ENCODE measurements at regions not wholly inside any gene's neighbourhood (a gene's known extent, or its start where the extent isn't known, plus 50 kb on each side); places are given as distances from the start of the nearest gene placed in this dataset.

- Histone ChIP-seq H3K4ac (ENCODE audit: low read depth, low read length) (no peak overlapping the region), H3K23ac (ENCODE audit: low read length) (no peak overlapping the region), H2BK15ac (replicated peaks; ENCODE audit: low read depth) (no peak overlapping the region), H2BK5ac (ENCODE audit: low read length) (no peak overlapping the region), H3K18ac (ENCODE audit: low read length) (no peak overlapping the region), H2BK120ac (ENCODE audit: low read depth, low read length) (no peak overlapping the region), H3K56ac (ENCODE audit: low read length) (no peak overlapping the region), H3K27ac (ENCODE audit: low read depth, low read length) (no peak overlapping the region), H3K36me3 (ENCODE audit: control insufficient read depth, insufficient read depth, low read length) (no peaks in the 10 kb centered on the region), H4K5ac (ENCODE audit: low read length) (no peak overlapping the region), H3K4me1 (ENCODE audit: control insufficient read depth, low read depth, low read length) (no peaks in the 10 kb centered on the region), H3K4me3 (ENCODE audit: low read length) (no peak overlapping the region), H3K27me3 (ENCODE audit: insufficient read depth, low read length, poor library complexity) (no peaks in the 10 kb centered on the region), H3K9ac (ENCODE audit: low read length) (no peak overlapping the region), H3K79me1 (ENCODE audit: low read length) (no peaks in the 10 kb centered on the region), H4K8ac (ENCODE audit: low read depth, low read length) (no peak overlapping the region), H3K4me2 (ENCODE audit: low read length) (no peak overlapping the region), H2AK5ac (ENCODE audit: low read length) (no peak overlapping the region), H3K79me2 (ENCODE audit: control insufficient read depth, insufficient read depth, low read length) (no peaks in the 10 kb centered on the region)
- WGBS (ENCODE audit: extremely low coverage, insufficient coverage, low lambda C conversion rate): no CpG with 5 or more reads among the region's 5 CpGs
- no peak for DNase-seq
Measured at GRCh38 chr2:33764551-33764950, 165.5 kb upstream of the FAM98A start.

GRCh38 chr2:33763671-33764310 lies 164.7 kb upstream of the FAM98A start:
- H4K8ac ChIP-seq (ENCODE audit: low read depth, low read length): no peak overlapping the region
- DNase-seq: no peak
- H3K27me3 ChIP-seq (ENCODE audit: insufficient read depth, low read length, poor library complexity): no peaks in the 10 kb centered on the region
- H3K9ac ChIP-seq (ENCODE audit: low read length): no peak overlapping the region
- no peaks in the 10 kb centered on the region for H3K36me3 ChIP-seq (ENCODE audit: control insufficient read depth, insufficient read depth, low read length)
- no peak overlapping the region for H3K4me3 ChIP-seq (ENCODE audit: low read length)
- no peak overlapping the region for H2BK15ac ChIP-seq (replicated peaks; ENCODE audit: low read depth)
- no peak overlapping the region for H3K4ac ChIP-seq (ENCODE audit: low read depth, low read length)
- no peaks in the 10 kb centered on the region for H3K4me1 ChIP-seq (ENCODE audit: control insufficient read depth, low read depth, low read length)
- WGBS (ENCODE audit: extremely low coverage, insufficient coverage, low lambda C conversion rate): no CpG with 5 or more reads among the region's 6 CpGs
- H2BK120ac ChIP-seq (ENCODE audit: low read depth, low read length): no peak overlapping the region
- H3K79me1 ChIP-seq (ENCODE audit: low read length): no peaks in the 10 kb centered on the region
- no peak overlapping the region for H2AK5ac ChIP-seq (ENCODE audit: low read length)
- no peak overlapping the region for H2BK5ac ChIP-seq (ENCODE audit: low read length)
- H3K23ac ChIP-seq (ENCODE audit: low read length): no peak overlapping the region
- no peaks in the 10 kb centered on the region for H3K79me2 ChIP-seq (ENCODE audit: control insufficient read depth, insufficient read depth, low read length)
- H3K27ac ChIP-seq (ENCODE audit: low read depth, low read length): no peak overlapping the region
- H3K4me2 ChIP-seq (ENCODE audit: low read length): no peak overlapping the region
- H3K56ac ChIP-seq (ENCODE audit: low read length): no peak overlapping the region
- H3K18ac ChIP-seq (ENCODE audit: low read length): no peak overlapping the region
- no peak overlapping the region for H4K5ac ChIP-seq (ENCODE audit: low read length)

- no peak overlapping the region for H3K56ac ChIP-seq (ENCODE audit: low read length)
- H3K9ac ChIP-seq (ENCODE audit: low read length): no peak overlapping the region
- no peaks in the 10 kb centered on the region for H3K4me1 ChIP-seq (ENCODE audit: control insufficient read depth, low read depth, low read length)
- H3K4me3 ChIP-seq (ENCODE audit: low read length): no peak overlapping the region
- H3K18ac ChIP-seq (ENCODE audit: low read length): no peak overlapping the region
- no peak overlapping the region for H2AK5ac ChIP-seq (ENCODE audit: low read length)
- H3K4ac ChIP-seq (ENCODE audit: low read depth, low read length): no peak overlapping the region
- WGBS (ENCODE audit: extremely low coverage, insufficient coverage, low lambda C conversion rate): no CpG with 5 or more reads among the region's 3 CpGs
- H4K5ac ChIP-seq (ENCODE audit: low read length): no peak overlapping the region
- no peak overlapping the region for H4K8ac ChIP-seq (ENCODE audit: low read depth, low read length)
- no peak overlapping the region for H2BK15ac ChIP-seq (replicated peaks; ENCODE audit: low read depth)
- H2BK120ac ChIP-seq (ENCODE audit: low read depth, low read length): no peak overlapping the region
- no peaks in the 10 kb centered on the region for H3K79me2 ChIP-seq (ENCODE audit: control insufficient read depth, insufficient read depth, low read length)
- no peaks in the 10 kb centered on the region for H3K36me3 ChIP-seq (ENCODE audit: control insufficient read depth, insufficient read depth, low read length)
- no peak overlapping the region for H3K27ac ChIP-seq (ENCODE audit: low read depth, low read length)
- no peaks in the 10 kb centered on the region for H3K79me1 ChIP-seq (ENCODE audit: low read length)
- no peak overlapping the region for H3K23ac ChIP-seq (ENCODE audit: low read length)
- H3K4me2 ChIP-seq (ENCODE audit: low read length): no peak overlapping the region
- H3K27me3 ChIP-seq (ENCODE audit: insufficient read depth, low read length, poor library complexity): no peaks in the 10 kb centered on the region
- DNase-seq: no peak
- H2BK5ac ChIP-seq (ENCODE audit: low read length): no peak overlapping the region
Measured at GRCh38 chr2:33762636-33763035, 163.5 kb upstream of the FAM98A start.

- no peak overlapping the region for H2AK5ac ChIP-seq (ENCODE audit: low read length)
- no peak overlapping the region for H3K4me3 ChIP-seq (ENCODE audit: low read length)
- H3K27me3 ChIP-seq (ENCODE audit: insufficient read depth, low read length, poor library complexity): no peaks in the 10 kb centered on the region
- no peak overlapping the region for H4K8ac ChIP-seq (ENCODE audit: low read depth, low read length)
- H3K79me2 ChIP-seq (ENCODE audit: control insufficient read depth, insufficient read depth, low read length): no peaks in the 10 kb centered on the region
- no peak overlapping the region for H3K4ac ChIP-seq (ENCODE audit: low read depth, low read length)
- no peaks in the 10 kb centered on the region for H3K36me3 ChIP-seq (ENCODE audit: control insufficient read depth, insufficient read depth, low read length)
- H3K9ac ChIP-seq (ENCODE audit: low read length): no peak overlapping the region
- H2BK120ac ChIP-seq (ENCODE audit: low read depth, low read length): no peak overlapping the region
- no peak overlapping the region for H3K4me2 ChIP-seq (ENCODE audit: low read length)
- H3K56ac ChIP-seq (ENCODE audit: low read length): no peak overlapping the region
- H3K27ac ChIP-seq (ENCODE audit: low read depth, low read length): no peak overlapping the region
- WGBS (ENCODE audit: extremely low coverage, insufficient coverage, low lambda C conversion rate): no CpG with 5 or more reads among the region's 2 CpGs
- no peak overlapping the region for H3K23ac ChIP-seq (ENCODE audit: low read length)
- no peak for DNase-seq
- no peak overlapping the region for H2BK15ac ChIP-seq (replicated peaks; ENCODE audit: low read depth)
- H2BK5ac ChIP-seq (ENCODE audit: low read length): no peak overlapping the region
- H3K79me1 ChIP-seq (ENCODE audit: low read length): no peaks in the 10 kb centered on the region
- no peaks in the 10 kb centered on the region for H3K4me1 ChIP-seq (ENCODE audit: control insufficient read depth, low read depth, low read length)
- H3K18ac ChIP-seq (ENCODE audit: low read length): no peak overlapping the region
- H4K5ac ChIP-seq (ENCODE audit: low read length): no peak overlapping the region
Measured at GRCh38 chr2:33746208-33746800, 147.2 kb upstream of the FAM98A start.

- Histone ChIP-seq H3K4me3 (ENCODE audit: low read length) (no peak overlapping the region), H3K79me1 (ENCODE audit: low read length) (no peaks in the 10 kb centered on the region), H3K18ac (ENCODE audit: low read length) (no peak overlapping the region), H3K36me3 (ENCODE audit: control insufficient read depth, insufficient read depth, low read length) (no peaks in the 10 kb centered on the region), H2BK15ac (replicated peaks; ENCODE audit: low read depth) (no peak overlapping the region), H4K8ac (ENCODE audit: low read depth, low read length) (no peak overlapping the region), H4K5ac (ENCODE audit: low read length) (no peak overlapping the region), H2BK120ac (ENCODE audit: low read depth, low read length) (no peak overlapping the region), H3K23ac (ENCODE audit: low read length) (no peak overlapping the region), H3K27ac (ENCODE audit: low read depth, low read length) (no peak overlapping the region), H3K56ac (ENCODE audit: low read length) (no peak overlapping the region), H2BK5ac (ENCODE audit: low read length) (no peak overlapping the region), H3K4ac (ENCODE audit: low read depth, low read length) (no peak overlapping the region), H3K27me3 (ENCODE audit: insufficient read depth, low read length, poor library complexity) (no peaks in the 10 kb centered on the region), H2AK5ac (ENCODE audit: low read length) (no peak overlapping the region), H3K4me1 (ENCODE audit: control insufficient read depth, low read depth, low read length) (no peaks in the 10 kb centered on the region), H3K4me2 (ENCODE audit: low read length) (no peak overlapping the region), H3K79me2 (ENCODE audit: control insufficient read depth, insufficient read depth, low read length) (no peaks in the 10 kb centered on the region), H3K9ac (ENCODE audit: low read length) (no peak overlapping the region)
- DNase-seq: no peak
- WGBS (ENCODE audit: extremely low coverage, insufficient coverage, low lambda C conversion rate): no CpG with 5 or more reads among the region's 1 CpG
Measured at GRCh38 chr2:33735096-33735495, 136.0 kb upstream of the FAM98A start.

- Histone ChIP-seq H4K5ac (ENCODE audit: low read length) (no peak overlapping the region), H2BK15ac (replicated peaks; ENCODE audit: low read depth) (no peak overlapping the region), H2AK5ac (ENCODE audit: low read length) (no peak overlapping the region), H4K8ac (ENCODE audit: low read depth, low read length) (no peak overlapping the region), H3K27ac (ENCODE audit: low read depth, low read length) (no peak overlapping the region), H3K18ac (ENCODE audit: low read length) (no peak overlapping the region), H3K79me2 (ENCODE audit: control insufficient read depth, insufficient read depth, low read length) (no peaks in the 10 kb centered on the region), H3K9ac (ENCODE audit: low read length) (no peak overlapping the region), H3K4me3 (ENCODE audit: low read length) (no peak overlapping the region), H2BK5ac (ENCODE audit: low read length) (no peak overlapping the region), H3K4ac (ENCODE audit: low read depth, low read length) (no peak overlapping the region), H3K27me3 (ENCODE audit: insufficient read depth, low read length, poor library complexity) (no peaks in the 10 kb centered on the region), H3K36me3 (ENCODE audit: control insufficient read depth, insufficient read depth, low read length) (no peaks in the 10 kb centered on the region), H3K23ac (ENCODE audit: low read length) (no peak overlapping the region), H3K79me1 (ENCODE audit: low read length) (no peaks in the 10 kb centered on the region), H3K4me2 (ENCODE audit: low read length) (no peak overlapping the region), H3K56ac (ENCODE audit: low read length) (no peak overlapping the region), H2BK120ac (ENCODE audit: low read depth, low read length) (no peak overlapping the region), H3K4me1 (ENCODE audit: control insufficient read depth, low read depth, low read length) (no peaks in the 10 kb centered on the region)
- DNase-seq: no peak
Measured at GRCh38 chr2:33730804-33731203, 131.7 kb upstream of the FAM98A start.
